DMS 273 treated with DMSO at 0.1 percent for 48 hours (cell line): ENCODE measurements at regions not wholly inside any gene's neighbourhood (a gene's known extent, or its start where the extent isn't known, plus 50 kb on each side); places are given as distances from the start of the nearest gene placed in this dataset.

Experiments used
- DNase-seq: peaks from one replicate; lab custom pipeline; 2025; lab: John Stamatoyannopoulos, UW

DNA sequence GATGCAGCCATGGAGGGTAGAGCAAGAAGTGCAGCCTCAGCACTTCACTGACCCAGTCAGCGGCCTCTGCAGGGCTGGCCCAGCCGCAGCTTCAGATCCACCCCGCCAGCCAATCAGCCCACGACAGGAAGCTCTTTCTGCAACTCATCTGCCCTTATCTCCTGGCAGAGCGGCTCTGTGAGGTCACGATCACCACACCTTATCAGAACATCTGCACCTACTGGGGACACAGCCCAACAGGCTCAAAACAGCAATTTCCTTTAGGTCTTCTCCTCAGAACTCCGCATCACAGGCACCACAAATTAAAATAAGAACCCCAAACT, 287.3 kb downstream of the BCL11B start:
- DNase-seq = no peak

- no peak for DNase-seq
Observed at GRCh38 chr14:98993818-98994217, 278.2 kb downstream of the BCL11B start.

DNA sequence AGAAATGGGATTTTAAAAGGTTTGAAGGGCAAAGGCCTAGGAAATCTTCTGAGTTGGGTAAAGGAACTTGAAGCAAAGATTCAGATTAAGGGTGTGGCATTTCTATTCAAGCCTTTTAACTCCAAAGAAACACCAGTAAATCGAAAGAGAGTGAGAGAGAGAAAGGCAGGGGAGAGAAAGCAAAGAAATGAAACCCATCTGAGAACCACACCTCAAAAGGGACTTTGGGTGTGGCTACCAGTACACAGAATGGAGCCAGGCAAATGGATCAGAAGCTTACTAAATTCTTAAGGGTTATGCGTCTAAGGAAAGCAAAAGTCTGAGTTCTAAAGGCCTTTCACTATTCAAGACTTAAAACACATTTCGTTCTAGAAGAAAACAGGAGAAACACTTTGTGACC, 277.4 kb downstream of the BCL11B start:
- no peak for DNase-seq

GRCh38 chr14:98997526-98998205, 274.3 kb downstream of the BCL11B start:
- DNase-seq = no peak

GRCh38 chr14:98999345-98999744, 272.7 kb downstream of the BCL11B start:
- DNase-seq = no peak

- no peak for DNase-seq
Observed at GRCh38 chr14:98999901-99000300, 272.1 kb downstream of the BCL11B start.

DNA sequence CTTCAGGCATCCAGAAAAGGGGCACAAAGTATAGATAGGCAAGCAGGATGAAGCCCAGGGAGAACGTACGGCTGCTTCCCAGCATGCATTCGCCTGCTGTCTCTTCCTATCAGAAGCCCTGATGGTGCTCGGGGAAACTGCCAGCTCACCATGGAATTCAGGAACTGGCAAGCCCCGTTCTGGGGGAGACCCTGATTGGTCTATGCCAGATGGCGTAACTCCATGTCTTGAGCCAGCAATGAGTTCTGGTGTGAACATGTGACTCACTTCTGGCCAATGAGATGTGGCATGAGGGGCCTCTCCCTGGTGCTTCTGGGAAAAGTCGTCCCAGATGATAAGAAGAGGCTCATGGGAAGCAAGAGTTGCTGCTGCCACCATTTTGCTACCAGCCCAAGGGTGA, 270.8 kb downstream of the BCL11B start:
- DNase-seq = no peak

- no peak for DNase-seq
Observed at GRCh38 chr14:99003646-99004045, 268.4 kb downstream of the BCL11B start.

- DNase-seq = no peak
Observed at GRCh38 chr14:99004112-99004511, 267.9 kb downstream of the BCL11B start.

GRCh38 chr14:99006276-99006675, 265.7 kb downstream of the BCL11B start:
- no peak for DNase-seq

DNA sequence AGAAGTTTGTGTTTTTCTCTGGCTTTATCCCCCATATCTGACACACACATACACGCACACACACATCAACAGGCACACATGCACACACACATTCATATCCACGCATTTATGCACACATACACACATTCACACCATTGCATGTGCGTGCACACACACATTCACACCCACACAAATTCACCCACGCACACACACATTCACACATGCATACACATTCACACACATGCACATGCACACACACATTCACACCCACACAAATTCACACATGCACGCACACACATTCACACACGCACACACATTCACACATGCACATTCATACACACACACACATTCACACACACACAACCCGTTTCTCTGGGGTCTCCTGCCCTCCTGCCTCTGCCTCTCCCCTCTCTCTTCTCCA, 264.2 kb downstream of the BCL11B start:
- no peak for DNase-seq

DNA sequence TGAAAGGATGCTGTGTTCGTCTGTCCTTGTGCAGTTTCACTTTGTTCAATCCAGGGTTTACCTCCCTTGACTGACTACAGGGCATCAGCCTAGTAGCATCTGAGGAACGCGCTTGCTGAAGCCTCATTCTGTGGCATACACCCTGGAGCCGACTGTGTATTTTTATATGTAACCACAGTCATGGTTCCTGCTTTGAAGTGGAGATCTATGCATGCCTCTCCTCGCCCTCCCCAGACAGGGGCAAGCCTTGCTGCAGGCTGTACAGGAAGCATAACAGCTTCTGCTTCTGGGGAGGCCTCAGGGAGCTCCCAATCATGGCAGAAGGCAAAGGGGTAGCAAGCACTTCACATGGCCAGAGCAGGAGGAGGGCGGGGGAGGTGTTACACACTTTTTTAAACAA, 262.1 kb downstream of the BCL11B start:
- no peak for DNase-seq

DNA sequence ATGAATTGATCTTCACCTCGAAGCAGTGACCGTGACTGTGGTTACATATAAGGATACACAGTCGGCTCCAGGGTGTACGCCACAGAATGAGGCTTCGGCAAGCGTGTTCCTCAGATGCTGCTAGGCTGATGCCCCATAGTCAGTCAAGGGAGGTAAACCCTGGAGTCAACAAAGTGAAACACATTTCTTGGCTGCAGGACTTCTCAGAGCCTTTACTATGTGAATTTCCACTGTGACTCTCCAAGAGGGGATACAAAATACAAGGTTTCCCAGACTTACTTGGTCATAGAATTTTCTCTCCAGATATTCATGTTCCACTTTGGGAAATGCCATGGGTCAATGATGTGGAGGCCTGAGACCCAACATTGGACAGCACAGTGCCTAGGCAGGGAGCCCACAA, 260.6 kb downstream of the BCL11B start:
- no peak for DNase-seq

- no peak for DNase-seq
Observed at GRCh38 chr14:99012703-99013102, 259.3 kb downstream of the BCL11B start.

DNA sequence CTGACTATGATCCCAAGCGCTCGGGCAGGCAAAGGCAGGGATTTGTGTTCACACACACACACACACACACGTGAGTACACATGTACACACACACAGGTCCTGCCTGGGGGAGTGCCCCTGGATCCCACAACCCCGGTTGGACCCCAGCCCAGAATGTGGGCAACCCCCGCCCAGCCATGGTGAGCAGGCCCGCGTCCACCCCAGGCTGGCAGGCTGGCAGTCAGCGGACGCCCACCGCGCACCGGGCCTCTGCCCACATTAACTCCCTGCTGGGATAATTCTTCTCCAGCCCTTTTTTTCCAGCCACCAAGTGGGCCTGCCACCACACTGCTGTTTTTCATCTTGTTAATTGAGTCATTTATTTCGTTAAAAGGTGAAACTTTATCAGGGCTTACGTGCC, 256.2 kb downstream of the BCL11B start:
- DNase-seq = no peak

- DNase-seq = no peak
Observed at GRCh38 chr14:99023371-99023770, 248.6 kb downstream of the BCL11B start.

- DNase-seq = no peak
Observed at GRCh38 chr14:99024926-99025325, 247.1 kb downstream of the BCL11B start.

GRCh38 chr14:99025418-99025817, 246.6 kb downstream of the BCL11B start:
- no peak for DNase-seq

GRCh38 chr14:99026471-99026870, 245.5 kb downstream of the BCL11B start:
- DNase-seq = no peak

DNA sequence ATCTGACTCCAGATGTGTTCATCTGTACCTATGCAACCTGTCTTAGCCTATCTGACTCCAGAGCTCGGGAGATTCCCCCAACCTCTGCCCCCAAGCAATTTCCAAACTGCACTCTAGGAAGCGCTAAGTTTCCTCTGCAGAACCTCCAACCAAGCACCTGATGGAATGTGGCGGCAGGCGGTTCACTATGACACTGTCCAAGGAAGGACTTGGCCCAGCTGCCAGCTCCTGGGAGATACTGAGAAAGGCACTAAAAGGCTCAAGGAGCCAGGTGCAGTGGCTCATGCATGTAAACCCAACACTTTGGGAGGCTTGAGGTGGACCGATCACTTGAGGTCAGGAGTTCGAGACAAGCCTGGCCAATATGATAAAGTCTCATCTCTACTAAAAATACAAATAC, 244.0 kb downstream of the BCL11B start:
- DNase-seq = no peak

- DNase-seq = no peak
Observed at GRCh38 chr14:99028521-99028920, 243.5 kb downstream of the BCL11B start.

DNA sequence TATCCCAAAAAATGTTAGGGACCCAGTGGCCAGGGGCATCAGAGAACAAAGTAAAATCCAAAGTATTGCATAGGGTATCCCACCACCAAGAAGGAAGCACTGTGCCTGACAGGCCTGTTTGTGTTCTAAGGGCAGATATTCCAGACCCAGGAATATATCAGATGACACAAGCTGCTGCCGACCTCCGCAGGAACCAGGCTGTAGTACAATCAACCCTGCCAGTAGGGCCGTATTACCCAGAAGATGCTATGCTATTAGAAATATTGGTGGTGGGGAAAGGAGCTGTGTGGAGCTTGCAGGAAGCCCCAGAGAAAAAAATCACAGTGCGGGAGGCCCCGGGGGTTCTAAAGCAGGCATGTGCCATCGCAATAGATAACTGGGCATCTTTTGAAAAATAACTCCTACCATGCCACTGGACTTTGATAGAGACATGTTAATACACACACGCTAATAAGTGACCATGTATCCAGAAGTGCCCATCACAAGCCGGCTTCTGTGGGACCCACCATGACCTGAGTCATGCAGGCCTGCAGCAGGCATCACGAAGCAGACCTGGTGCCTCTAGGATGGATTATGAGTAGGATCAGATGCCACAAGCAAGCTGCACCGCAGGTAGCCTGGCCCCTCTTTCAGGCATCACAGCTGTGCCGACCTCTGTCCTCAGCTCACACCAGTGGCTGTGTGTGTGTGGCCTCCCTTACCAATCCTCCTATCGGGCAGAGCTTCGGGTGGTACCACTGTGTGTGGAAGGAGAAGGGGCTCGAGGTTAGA, 242.7 kb downstream of the BCL11B start:
- no peak for DNase-seq

DNA sequence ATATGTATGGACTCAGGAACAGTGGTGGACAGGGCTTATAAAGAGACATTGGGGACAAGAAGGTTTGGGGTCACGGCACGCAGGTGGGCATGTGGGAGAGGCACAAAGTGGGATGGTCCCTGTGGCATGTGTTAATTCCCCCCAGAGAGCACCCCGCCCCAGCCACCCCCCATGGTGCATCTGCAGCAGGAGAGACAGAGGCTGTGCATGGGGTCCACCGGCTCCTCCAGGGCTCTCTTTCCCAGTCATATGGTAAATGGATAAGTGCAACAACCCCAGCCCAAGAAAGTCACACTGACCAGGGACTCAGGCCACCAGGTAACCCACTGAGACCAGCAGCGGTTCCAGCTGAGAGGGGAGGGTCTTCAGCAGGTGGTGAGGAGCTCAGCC, 242.1 kb downstream of the BCL11B start:
- no peak for DNase-seq

DNA sequence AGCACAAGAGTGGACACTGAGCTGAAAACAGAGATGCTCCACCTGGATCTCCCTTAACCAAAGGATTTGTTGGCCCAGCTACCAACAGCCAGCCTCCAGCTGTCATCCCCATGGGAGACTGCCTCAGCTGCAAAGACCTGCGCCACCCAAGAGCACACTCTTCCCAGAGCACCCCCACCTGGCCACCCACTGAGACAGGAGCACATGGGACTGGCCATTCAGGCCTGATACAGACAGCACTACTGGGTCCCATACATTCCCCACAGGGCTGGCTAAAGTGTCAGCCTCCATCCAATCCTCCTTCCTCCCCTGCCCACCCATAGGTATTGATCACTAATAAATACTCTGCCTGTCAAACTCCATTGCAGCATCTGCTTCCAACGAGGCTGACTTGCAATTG, 241.5 kb downstream of the BCL11B start:
- DNase-seq = no peak
